BJ (cell line): ENCODE measurements at regions not wholly inside any gene's neighbourhood (a gene's known extent, or its start where the extent isn't known, plus 50 kb on each side); places are given as distances from the start of the nearest gene placed in this dataset.
"Not testable (repeated sequence)": the region's sequence is repeated elsewhere in the genome, so short reads cannot be mapped to it uniquely, and the experiment has no call there.

ENCODE experiments used
- CTCF ChIA-PET: fragments of 350-600 bp; formaldehyde crosslinking; extraction: SDS; loops from one replicate; lab custom pipeline; 2021; ENCODE audit warnings: antibody characterized with exemption, inconsistent platforms; lab: Yijun Ruan, JAX
- POLR2A ChIA-PET: fragments of 300-600 bp; sonication (Branson Sonifier 250); formaldehyde crosslinking; extraction: SDS; loops from one replicate; lab custom pipeline; 2021; ENCODE audit warnings: antibody characterized with exemption; lab: Charles Lee
- DNase-seq: peaks from one replicate; pipeline ENCODE4 v3.0.0-alpha.2; 2011; ENCODE audit warnings: low read depth
- H3K27me3 ChIP-seq: 2 replicates; pipeline ENCODE4 v1.6.0; 2011; ENCODE audit warnings: low read length; ENCODE audit not compliant: control insufficient read depth, insufficient read depth
- H3K36me3 ChIP-seq: 2 replicates; pipeline ENCODE4 v1.5.1; 2011; ENCODE audit warnings: low read length; ENCODE audit not compliant: control insufficient read depth, insufficient read depth
- H3K4me3 ChIP-seq: 2 replicates; pipeline ENCODE4 v1.5.1; 2011; ENCODE audit warnings: low read depth, mild to moderate bottlenecking, control low read depth, low read length
- TF ChIP-seq, protein P1 (sequence below): IDR thresholded peaks from 2 replicates; pipeline ENCODE4 v1.5.1; 2011; ENCODE audit warnings: low read depth, mild to moderate bottlenecking, control low read depth, inconsistent platforms, low read length, moderate library complexity; ENCODE audit not compliant: insufficient read depth

DNA sequence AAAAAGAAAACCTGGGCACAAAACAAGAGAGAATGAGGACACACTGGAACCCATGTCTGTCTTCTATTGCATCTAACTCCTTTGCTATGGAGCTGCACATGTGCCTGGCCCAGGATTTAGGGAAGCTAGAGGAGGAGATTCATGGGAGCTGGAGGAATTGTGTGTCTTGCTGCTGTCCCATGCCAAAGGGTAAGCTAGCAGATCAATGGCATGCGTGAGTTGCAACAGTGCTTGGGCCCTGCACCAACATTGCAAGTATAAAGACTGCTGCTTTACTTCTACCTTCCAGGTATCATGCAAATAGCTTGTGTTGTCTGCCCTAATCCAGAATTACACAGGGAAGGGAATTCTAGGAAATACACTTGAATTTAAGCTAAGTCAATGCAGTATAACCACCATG lies 196.4 kb upstream of the IGF1 start:
- CTCF ChIA-PET = interaction anchor here (0.9 kb wide), 2 partner anchors 9 to 43 kb away, joined by 3 read pairs; no protein-coding TSS in a partner anchor

DNA sequence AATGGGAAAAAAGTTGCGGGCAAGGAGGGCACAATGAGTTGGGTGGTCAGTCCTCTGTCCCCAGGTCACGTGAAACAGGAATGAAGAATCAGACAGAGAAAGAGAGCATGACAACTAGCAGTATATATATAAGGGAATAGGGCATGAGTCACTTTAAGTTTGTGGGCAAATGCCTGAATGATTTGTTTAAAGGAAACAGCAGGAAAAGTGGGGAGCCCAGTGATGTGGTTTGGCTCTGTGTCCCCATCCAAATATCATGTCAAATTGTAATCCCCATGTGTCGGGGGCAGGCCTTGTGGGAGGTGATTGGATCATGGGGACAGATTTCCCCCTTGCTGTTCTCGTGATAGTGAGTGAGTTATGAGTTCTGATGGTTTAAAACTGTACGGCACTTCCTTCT lies 195.3 kb upstream of the IGF1 start:
- H3K36me3 ChIP-seq = no peaks in the 10 kb centered on the region
- no peak for DNase-seq
- POLR2A ChIA-PET = no interaction called here
- no peaks in the 10 kb centered on the region for H3K27me3 ChIP-seq
- no peak overlapping the region for H3K4me3 ChIP-seq
- CTCF ChIA-PET = no interaction called here
- TF ChIP-seq, protein P1, sequence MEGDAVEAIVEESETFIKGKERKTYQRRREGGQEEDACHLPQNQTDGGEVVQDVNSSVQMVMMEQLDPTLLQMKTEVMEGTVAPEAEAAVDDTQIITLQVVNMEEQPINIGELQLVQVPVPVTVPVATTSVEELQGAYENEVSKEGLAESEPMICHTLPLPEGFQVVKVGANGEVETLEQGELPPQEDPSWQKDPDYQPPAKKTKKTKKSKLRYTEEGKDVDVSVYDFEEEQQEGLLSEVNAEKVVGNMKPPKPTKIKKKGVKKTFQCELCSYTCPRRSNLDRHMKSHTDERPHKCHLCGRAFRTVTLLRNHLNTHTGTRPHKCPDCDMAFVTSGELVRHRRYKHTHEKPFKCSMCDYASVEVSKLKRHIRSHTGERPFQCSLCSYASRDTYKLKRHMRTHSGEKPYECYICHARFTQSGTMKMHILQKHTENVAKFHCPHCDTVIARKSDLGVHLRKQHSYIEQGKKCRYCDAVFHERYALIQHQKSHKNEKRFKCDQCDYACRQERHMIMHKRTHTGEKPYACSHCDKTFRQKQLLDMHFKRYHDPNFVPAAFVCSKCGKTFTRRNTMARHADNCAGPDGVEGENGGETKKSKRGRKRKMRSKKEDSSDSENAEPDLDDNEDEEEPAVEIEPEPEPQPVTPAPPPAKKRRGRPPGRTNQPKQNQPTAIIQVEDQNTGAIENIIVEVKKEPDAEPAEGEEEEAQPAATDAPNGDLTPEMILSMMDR = no peak

More for the DNA sequence above, 196.4 kb upstream of the IGF1 start:
- Histone ChIP-seq H3K27me3 (no peaks in the 10 kb centered on the region), H3K4me3 (no peak overlapping the region), H3K36me3 (no peaks in the 10 kb centered on the region)
- TF ChIP-seq, protein P1 = no peak
- DNase-seq = no peak
- POLR2A ChIA-PET = no interaction called here

DNA sequence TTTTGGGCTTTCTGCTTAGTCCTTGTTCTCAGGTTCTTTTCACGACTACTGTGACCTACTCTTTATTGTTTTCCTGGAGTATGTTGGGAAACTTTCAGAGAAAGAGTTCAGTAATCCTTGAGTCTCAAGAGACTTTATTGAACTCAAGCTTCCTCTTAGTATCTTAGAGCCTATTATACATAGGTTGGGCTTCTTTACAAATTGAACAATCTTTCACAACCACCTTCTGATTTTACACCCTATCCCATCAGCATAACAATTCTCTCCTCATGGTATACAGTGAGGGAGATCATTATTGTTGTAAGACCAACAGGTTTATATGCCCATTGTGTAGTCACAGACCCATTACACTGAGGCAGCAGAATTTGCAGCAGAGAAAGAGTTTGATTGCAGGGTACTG lies 193.2 kb upstream of the IGF1 start:
- POLR2A ChIA-PET = no interaction called here
- TF ChIP-seq, protein P1 = no peak
- Histone ChIP-seq H3K36me3 (no peaks in the 10 kb centered on the region), H3K27me3 (no peaks in the 10 kb centered on the region), H3K4me3 (no peak overlapping the region)
- CTCF ChIA-PET = no interaction called here
- DNase-seq = no peak

DNA sequence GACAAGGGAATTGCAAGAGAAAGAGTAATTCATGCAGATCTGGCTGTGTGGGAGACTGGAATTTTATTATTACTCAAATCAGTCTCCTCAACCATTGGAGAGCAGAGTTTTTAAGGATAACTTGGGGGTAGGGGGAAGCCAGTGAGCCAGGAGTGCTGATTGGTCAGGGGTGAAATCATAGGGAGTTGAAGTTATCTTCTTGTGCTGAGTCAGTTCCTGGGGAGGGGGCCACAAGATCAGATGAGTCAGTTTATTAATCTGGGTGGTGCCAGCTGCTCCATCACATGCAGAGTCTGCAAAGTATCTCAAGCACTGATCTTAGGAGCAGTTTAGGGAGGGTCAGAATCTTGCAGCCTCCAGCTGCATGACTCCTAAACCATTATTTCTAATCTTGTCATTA lies 191.8 kb upstream of the IGF1 start:
- H3K4me3 ChIP-seq, DNase-seq, POLR2A ChIA-PET, H3K27me3 ChIP-seq, H3K36me3 ChIP-seq: not testable (repeated sequence)
- CTCF ChIA-PET = interaction anchor here (0.7 kb wide), 1 partner anchor 20 kb away, joined by 3 read pairs; no protein-coding TSS in a partner anchor

DNA sequence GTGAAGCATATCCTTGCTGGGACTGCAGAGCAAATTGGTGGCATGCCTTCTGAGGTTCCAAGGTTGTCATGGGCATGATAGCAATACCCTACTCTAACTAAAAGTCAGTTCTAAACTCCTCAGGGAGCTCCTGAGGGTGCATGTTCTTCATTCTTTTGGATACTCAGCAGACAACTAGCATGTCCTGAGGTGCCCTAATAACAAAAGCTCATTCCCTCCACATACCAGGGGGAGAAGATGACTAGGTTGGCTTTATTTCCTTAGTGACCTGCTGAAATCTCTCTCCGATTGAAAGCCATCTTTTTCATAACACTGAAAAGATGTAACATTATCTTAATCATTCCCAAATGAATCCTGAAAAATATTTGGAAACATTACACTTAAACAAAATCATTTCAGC lies 188.7 kb upstream of the IGF1 start:
- CTCF ChIA-PET = interaction anchor here (1.4 kb wide), 1 partner anchor 155 kb away, joined by 4 read pairs; no protein-coding TSS in a partner anchor
- DNase-seq = no peak
- Histone ChIP-seq H3K4me3 (no peak overlapping the region), H3K36me3 (no peaks in the 10 kb centered on the region), H3K27me3 (no peaks in the 10 kb centered on the region)
- TF ChIP-seq, protein P1 = no peak
- POLR2A ChIA-PET = no interaction called here

DNA sequence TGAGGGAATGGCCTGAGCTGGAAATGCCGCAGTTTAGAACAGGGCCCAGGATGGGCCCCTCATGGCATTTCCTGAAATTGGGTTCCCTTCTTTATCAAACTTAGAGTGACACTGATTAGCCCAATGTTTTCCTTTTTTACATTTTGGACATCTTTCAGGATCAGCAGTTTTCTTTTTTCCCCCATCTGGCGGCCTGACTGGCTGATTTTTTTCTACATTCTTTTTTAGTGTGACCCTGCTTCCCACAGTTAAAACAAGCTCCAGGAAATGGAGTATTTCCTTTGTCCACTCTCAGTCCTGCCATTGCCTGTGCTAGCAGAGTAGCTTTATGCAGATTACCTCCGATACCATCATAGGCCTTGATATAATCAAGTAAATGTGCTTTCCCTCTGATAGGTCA lies 185.8 kb upstream of the IGF1 start:
- POLR2A ChIA-PET = interaction anchor here (0.6 kb wide), 1 partner anchor 779 kb away, joined by 3 read pairs; no protein-coding TSS in a partner anchor
- not testable (repeated sequence) for H3K4me3 ChIP-seq, H3K36me3 ChIP-seq, H3K27me3 ChIP-seq, DNase-seq
- CTCF ChIA-PET = interaction anchor here (1.2 kb wide), 1 partner anchor 36 kb away, joined by 3 read pairs; no protein-coding TSS in a partner anchor
